MM.1S (cell line): ENCODE measurements at regions not wholly inside any gene's neighbourhood (a gene's known extent, or its start where the extent isn't known, plus 50 kb on each side); places are given as distances from the start of the nearest gene placed in this dataset.
A peak's percentile ranks its signal among the peaks of the same experiment; 100 is the strongest.

ENCODE experiments used
- DNase-seq: peaks from one replicate; pipeline ENCODE4 v3.0.0-alpha.2; 2015
- H2AFZ ChIP-seq: fragments of 300-600 bp; sonication (generic); 2 replicates; pipeline ENCODE4 v1.6.0; 2016; ENCODE audit warnings: antibody characterized with exemption, low read length
- H3F3A ChIP-seq: fragments of 300-600 bp; sonication (generic); 2 replicates; pipeline ENCODE4 v1.6.1; 2016; ENCODE audit warnings: mild to moderate bottlenecking, antibody characterized with exemption, low read length, moderate library complexity, mixed read lengths; ENCODE audit not compliant: insufficient read depth
- H3K27ac ChIP-seq: fragments of 300-600 bp; sonication (generic); 2 replicates; pipeline ENCODE4 v1.5.1; 2016; ENCODE audit warnings: mild to moderate bottlenecking, low read length
- H3K27me3 ChIP-seq: fragments of 300-600 bp; sonication (generic); replicated peaks from 2 replicates; pipeline ENCODE4 v1.6.0; 2016; ENCODE audit warnings: low read length; ENCODE audit not compliant: insufficient read depth
- H3K36me3 ChIP-seq: fragments of 300-600 bp; sonication (generic); replicated peaks from 2 replicates; pipeline ENCODE4 v1.6.1; 2016; ENCODE audit warnings: mild to moderate bottlenecking, low read length, mixed read lengths; ENCODE audit not compliant: insufficient read depth
- H3K4me1 ChIP-seq: fragments of 300-600 bp; sonication (generic); 2 replicates; pipeline ENCODE4 v1.6.1; 2016; ENCODE audit warnings: low read length, mixed read lengths
- H3K4me2 ChIP-seq: fragments of 300-600 bp; sonication (generic); 2 replicates; pipeline ENCODE4 v1.6.0; 2016; ENCODE audit warnings: low read depth, low read length
- H3K4me3 ChIP-seq: fragments of 300-600 bp; sonication (generic); 2 replicates; pipeline ENCODE4 v1.5.1; 2016; ENCODE audit warnings: low read length, mixed read lengths
- H3K79me2 ChIP-seq: fragments of 300-600 bp; sonication (generic); 2 replicates; pipeline ENCODE4 v1.6.1; 2016; ENCODE audit warnings: mixed run types, low read length, mixed read lengths
- H3K9ac ChIP-seq: fragments of 300-600 bp; sonication (generic); 2 replicates; pipeline ENCODE4 v1.6.1; 2016; ENCODE audit warnings: low read length, mixed read lengths
- H3K9me2 ChIP-seq: fragments of 300-600 bp; sonication (generic); replicated peaks from 2 replicates; pipeline ENCODE4 v1.6.1; 2016; ENCODE audit warnings: mild to moderate bottlenecking, low read length, mixed read lengths; ENCODE audit not compliant: insufficient read depth
- H3K9me3 ChIP-seq: fragments of 300-600 bp; sonication (generic); replicated peaks from 2 replicates; pipeline ENCODE4 v1.6.1; 2016; ENCODE audit warnings: mild to moderate bottlenecking, low read length, mixed read lengths; ENCODE audit not compliant: insufficient read depth
- H4K20me1 ChIP-seq: fragments of 300-600 bp; sonication (generic); 2 replicates; pipeline ENCODE4 v1.6.1; 2016; ENCODE audit warnings: mild to moderate bottlenecking, low read length, moderate library complexity, mixed read lengths; ENCODE audit not compliant: insufficient read depth
- EZH2 ChIP-seq: fragments of 300-600 bp; sonication (generic); optimal IDR thresholded peaks from 2 replicates; pipeline ENCODE3; 2017; ENCODE audit warnings: low read depth, mild to moderate bottlenecking, antibody characterized with exemption, low read length, mixed read lengths
- EZH2phosphoT487 ChIP-seq: fragments of 300-600 bp; sonication (generic); IDR thresholded peaks from 2 replicates; pipeline ENCODE4 v1.6.1; 2018; ENCODE audit warnings: antibody characterized with exemption, low read length
- TF ChIP-seq, protein P1 (sequence below): fragments of 300-600 bp; sonication (generic); IDR thresholded peaks from 2 replicates; pipeline ENCODE4 v1.5.1; 2016; ENCODE audit warnings: antibody characterized with exemption, low read length, mixed read lengths

DNA sequence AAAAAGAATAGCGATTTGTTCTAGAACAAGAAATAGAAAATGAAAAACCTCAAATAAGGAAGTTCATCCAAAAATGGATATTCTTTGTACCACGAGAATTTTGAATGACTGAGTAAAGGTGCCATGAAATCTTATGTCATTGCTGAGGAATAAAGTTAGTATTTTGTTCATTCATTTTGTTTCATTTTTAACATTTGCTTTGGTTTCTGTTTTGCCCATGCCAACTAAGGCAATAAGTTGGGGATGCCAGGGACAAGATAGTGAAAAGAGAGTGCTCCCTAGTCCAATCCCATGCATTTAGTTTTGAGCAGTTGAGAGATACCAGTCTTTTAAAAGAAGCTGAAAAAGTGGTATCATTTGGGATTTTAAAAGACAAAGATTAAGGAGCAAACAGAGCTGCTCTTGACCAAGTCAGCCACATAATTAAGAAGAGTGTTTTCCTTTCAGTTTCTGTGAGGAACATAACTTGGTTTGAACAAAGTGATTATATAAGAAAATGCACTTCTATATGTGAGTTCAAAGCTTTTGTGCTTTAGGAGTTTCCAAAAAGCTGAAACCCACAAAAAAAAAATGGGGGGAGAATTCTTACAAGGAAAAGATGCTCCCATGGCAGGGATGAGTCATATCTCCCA, 201.4 kb downstream of the PLOD2 start:
- H3K9me2 ChIP-seq = no peaks in the 10 kb centered on the region
- DNase-seq = peak; percentile 55
- no peaks in the 10 kb centered on the region for H3K9me3 ChIP-seq
- H3K9ac ChIP-seq = no peak overlapping the region
- no peaks in the 10 kb centered on the region for H3F3A ChIP-seq
- peak overlapping the region; percentile 6; the same call in 1 of the 2 replicates for H3K27ac ChIP-seq
- peak overlapping the region; percentile 22; the same call in 1 of the 2 replicates for H2AFZ ChIP-seq
- no peaks in the 10 kb centered on the region for H3K4me1 ChIP-seq
- H3K4me3 ChIP-seq = peak overlapping the region; percentile 21; the same call in 1 of the 2 replicates
- no peaks in the 10 kb centered on the region for H3K79me2 ChIP-seq
- TF ChIP-seq EZH2 (no peak), EZH2phosphoT487 (no peak)
- TF ChIP-seq, protein P1, sequence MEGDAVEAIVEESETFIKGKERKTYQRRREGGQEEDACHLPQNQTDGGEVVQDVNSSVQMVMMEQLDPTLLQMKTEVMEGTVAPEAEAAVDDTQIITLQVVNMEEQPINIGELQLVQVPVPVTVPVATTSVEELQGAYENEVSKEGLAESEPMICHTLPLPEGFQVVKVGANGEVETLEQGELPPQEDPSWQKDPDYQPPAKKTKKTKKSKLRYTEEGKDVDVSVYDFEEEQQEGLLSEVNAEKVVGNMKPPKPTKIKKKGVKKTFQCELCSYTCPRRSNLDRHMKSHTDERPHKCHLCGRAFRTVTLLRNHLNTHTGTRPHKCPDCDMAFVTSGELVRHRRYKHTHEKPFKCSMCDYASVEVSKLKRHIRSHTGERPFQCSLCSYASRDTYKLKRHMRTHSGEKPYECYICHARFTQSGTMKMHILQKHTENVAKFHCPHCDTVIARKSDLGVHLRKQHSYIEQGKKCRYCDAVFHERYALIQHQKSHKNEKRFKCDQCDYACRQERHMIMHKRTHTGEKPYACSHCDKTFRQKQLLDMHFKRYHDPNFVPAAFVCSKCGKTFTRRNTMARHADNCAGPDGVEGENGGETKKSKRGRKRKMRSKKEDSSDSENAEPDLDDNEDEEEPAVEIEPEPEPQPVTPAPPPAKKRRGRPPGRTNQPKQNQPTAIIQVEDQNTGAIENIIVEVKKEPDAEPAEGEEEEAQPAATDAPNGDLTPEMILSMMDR = no peak
- H3K27me3 ChIP-seq = no peaks in the 10 kb centered on the region
- peak overlapping the region; percentile 45 for H3K4me2 ChIP-seq
- no peaks in the 10 kb centered on the region for H3K36me3 ChIP-seq
- no peaks in the 10 kb centered on the region for H4K20me1 ChIP-seq

DNA sequence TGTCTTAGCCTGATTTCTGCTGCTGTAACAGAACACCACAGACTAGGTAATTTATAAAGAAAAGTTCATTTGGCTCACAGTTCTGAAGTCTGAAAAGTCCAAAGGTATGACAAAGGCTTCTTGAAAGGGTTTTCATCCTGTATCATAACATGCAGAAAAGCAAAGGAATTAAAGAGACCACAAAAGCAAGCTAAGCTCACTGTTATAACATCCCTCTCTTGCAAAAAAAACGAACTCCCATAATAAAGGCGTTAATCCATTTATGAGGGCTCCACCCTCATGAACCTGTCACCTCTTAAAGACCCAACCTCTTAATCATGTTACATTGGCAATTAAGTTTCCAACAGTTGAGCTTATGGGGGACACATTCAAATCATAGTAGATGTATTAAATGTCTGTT, 197.9 kb downstream of the PLOD2 start:
- no peaks in the 10 kb centered on the region for H4K20me1 ChIP-seq
- no peak overlapping the region for H3K4me3 ChIP-seq
- H3K4me2 ChIP-seq = no peak overlapping the region
- H3K36me3 ChIP-seq = no peaks in the 10 kb centered on the region
- no peaks in the 10 kb centered on the region for H3K27me3 ChIP-seq
- no peaks in the 10 kb centered on the region for H3K4me1 ChIP-seq
- no peak overlapping the region for H3K9ac ChIP-seq
- no peak overlapping the region for H3K27ac ChIP-seq
- no peak for DNase-seq
- no peaks in the 10 kb centered on the region for H3F3A ChIP-seq
- H3K79me2 ChIP-seq = no peaks in the 10 kb centered on the region
- H2AFZ ChIP-seq = no peak overlapping the region
- TF ChIP-seq EZH2phosphoT487 (no peak), EZH2 (no peak)
- TF ChIP-seq, protein P1 = no peak
- H3K9me3 ChIP-seq = no peaks in the 10 kb centered on the region
- H3K9me2 ChIP-seq = no peaks in the 10 kb centered on the region

DNA sequence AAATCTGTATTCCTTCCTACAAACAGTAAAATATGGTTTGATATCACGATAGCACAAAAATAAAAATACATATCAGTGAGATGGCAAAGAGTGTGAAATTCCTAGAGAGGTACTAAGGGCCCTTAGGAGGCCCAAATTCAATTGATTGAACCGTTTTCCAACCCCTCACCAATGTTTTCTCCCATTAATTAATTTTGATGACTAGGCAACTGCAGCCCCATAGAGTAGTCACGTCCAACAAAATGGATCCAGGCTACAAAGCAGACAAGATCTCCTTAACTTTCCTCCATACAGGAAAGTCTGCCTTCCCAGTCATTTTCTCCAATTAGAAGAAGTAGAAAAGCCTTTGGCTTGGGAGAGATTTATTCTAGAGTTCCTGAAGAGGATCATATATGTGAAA, 193.9 kb downstream of the PLOD2 start:
- no peaks in the 10 kb centered on the region for H3F3A ChIP-seq
- H3K4me2 ChIP-seq = no peak overlapping the region
- H3K27me3 ChIP-seq = no peaks in the 10 kb centered on the region
- TF ChIP-seq, protein P1 = no peak
- no peak for TF ChIP-seq EZH2phosphoT487
- no peaks in the 10 kb centered on the region for H3K79me2 ChIP-seq
- H3K9ac ChIP-seq = no peak overlapping the region
- no peak overlapping the region for H2AFZ ChIP-seq
- no peaks in the 10 kb centered on the region for H3K36me3 ChIP-seq
- H4K20me1 ChIP-seq = no peaks in the 10 kb centered on the region
- H3K9me3 ChIP-seq = no peaks in the 10 kb centered on the region
- H3K9me2 ChIP-seq = no peaks in the 10 kb centered on the region
- no peak overlapping the region for H3K4me3 ChIP-seq
- no peaks in the 10 kb centered on the region for H3K4me1 ChIP-seq
- no peak overlapping the region for H3K27ac ChIP-seq
- no peak for DNase-seq
